Breast epithelium (tissue), 3 donors: ENCODE measurements at regions not wholly inside any gene's neighbourhood (a gene's known extent, or its start where the extent isn't known, plus 50 kb on each side); places are given as distances from the start of the nearest gene placed in this dataset.

Experiments used
- POLR2AphosphoS5 ChIP-seq, 3 donors: sonication (generic); formaldehyde crosslinking; IDR thresholded peaks; one replicate each; pipeline ENCODE4 v1.6.1; 2017; ENCODE audit warnings: antibody characterized with exemption in 3 of 3
- TF ChIP-seq, protein P1 (sequence below), 3 donors: fragments of 450-650 bp; IDR thresholded peaks; one replicate each; pipeline ENCODE4 v1.5.1; 2016 to 2017; ENCODE audit warnings: antibody characterized with exemption in 3 of 3, mild to moderate bottlenecking in 3 of 3, moderate library complexity in 3 of 3

DNA sequence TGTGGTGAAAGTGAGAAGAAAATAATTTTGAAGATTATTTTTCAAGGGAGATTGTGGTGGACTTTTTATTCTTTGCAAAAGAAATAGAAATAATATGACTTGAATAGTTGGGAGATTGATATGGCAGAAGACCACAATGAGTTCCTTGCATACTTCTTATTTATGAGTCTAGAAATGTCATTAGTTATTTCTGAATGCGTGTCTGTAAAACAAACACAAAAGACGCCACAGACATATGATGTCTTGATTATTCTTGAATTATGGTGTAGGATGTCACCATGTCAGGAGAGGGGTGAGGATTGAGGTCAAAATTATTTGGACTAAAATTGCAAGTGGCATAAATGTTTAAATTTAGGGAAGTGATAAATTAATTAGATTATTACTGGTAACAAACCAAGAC, 440.7 kb upstream of the PDE3A start:
- TF ChIP-seq, protein P1, sequence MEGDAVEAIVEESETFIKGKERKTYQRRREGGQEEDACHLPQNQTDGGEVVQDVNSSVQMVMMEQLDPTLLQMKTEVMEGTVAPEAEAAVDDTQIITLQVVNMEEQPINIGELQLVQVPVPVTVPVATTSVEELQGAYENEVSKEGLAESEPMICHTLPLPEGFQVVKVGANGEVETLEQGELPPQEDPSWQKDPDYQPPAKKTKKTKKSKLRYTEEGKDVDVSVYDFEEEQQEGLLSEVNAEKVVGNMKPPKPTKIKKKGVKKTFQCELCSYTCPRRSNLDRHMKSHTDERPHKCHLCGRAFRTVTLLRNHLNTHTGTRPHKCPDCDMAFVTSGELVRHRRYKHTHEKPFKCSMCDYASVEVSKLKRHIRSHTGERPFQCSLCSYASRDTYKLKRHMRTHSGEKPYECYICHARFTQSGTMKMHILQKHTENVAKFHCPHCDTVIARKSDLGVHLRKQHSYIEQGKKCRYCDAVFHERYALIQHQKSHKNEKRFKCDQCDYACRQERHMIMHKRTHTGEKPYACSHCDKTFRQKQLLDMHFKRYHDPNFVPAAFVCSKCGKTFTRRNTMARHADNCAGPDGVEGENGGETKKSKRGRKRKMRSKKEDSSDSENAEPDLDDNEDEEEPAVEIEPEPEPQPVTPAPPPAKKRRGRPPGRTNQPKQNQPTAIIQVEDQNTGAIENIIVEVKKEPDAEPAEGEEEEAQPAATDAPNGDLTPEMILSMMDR (IDR thresholded peaks at IDR 0.05), result no peak
- TF ChIP-seq POLR2AphosphoS5 (IDR thresholded peaks at IDR 0.05), result no peak
